Astrocyte of the hippocampus (primary cell): ENCODE measurements at regions not wholly inside any gene's neighbourhood (a gene's known extent, or its start where the extent isn't known, plus 50 kb on each side); places are given as distances from the start of the nearest gene placed in this dataset.
"Not testable (repeated sequence)": the region's sequence is repeated elsewhere in the genome, so short reads cannot be mapped to it uniquely, and the experiment has no call there.

Source experiments
- DNase-seq: peaks from one replicate; pipeline ENCODE4 v3.0.0; 2011; ENCODE audit warnings: low read depth, low spot score

DNA sequence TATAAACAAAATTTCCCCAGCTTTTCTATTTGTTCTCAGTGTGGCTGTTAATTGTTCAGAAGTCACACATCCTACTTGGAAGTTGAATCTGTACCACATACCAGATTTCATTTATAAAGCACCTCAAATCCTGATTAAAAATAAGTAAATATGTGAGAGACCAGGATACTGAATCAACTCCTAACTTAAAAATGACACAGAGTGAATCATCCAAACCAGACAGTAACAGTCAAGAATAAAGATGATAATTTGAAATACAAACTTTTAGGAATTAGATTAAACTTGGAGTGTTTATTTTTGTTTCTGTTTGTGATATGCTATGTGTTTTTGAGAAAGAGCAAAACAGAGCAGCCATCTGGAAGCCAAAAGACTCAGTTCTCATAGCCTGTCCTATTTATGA lies 633.2 kb upstream of the RORB start:
- DNase-seq: no peak

DNA sequence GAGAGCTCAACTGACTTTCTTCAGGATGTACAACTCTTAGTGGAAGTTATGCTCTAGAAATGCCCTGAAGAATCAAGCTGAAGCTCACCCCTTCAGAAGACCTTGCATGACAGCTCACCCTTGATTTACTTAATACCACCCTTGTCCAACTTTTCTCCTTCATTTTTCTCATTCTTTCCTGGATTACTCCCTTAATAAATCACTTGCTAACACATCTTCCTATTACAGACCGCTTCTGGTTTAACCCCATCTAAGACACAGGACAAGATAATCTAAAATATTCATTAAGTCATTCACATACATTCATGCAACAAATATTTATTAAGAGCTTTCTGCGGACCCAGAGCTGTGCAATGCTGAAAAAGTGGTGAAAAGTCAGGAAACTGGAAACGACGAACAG lies 630.7 kb upstream of the RORB start:
- DNase-seq: no peak

GRCh38 chr9:73869264-73869663 lies 627.9 kb upstream of the RORB start:
- peak; percentile 80 for DNase-seq

- no peak for DNase-seq
Observed at GRCh38 chr9:73871636-73872035, 625.5 kb upstream of the RORB start.

- no peak for DNase-seq
Observed at GRCh38 chr9:73872701-73873100, 624.4 kb upstream of the RORB start.

GRCh38 chr9:73880101-73880500 lies 617.0 kb upstream of the RORB start:
- peak; percentile 22 for DNase-seq

GRCh38 chr9:73889023-73889422 lies 608.1 kb upstream of the RORB start:
- DNase-seq: no peak

DNA sequence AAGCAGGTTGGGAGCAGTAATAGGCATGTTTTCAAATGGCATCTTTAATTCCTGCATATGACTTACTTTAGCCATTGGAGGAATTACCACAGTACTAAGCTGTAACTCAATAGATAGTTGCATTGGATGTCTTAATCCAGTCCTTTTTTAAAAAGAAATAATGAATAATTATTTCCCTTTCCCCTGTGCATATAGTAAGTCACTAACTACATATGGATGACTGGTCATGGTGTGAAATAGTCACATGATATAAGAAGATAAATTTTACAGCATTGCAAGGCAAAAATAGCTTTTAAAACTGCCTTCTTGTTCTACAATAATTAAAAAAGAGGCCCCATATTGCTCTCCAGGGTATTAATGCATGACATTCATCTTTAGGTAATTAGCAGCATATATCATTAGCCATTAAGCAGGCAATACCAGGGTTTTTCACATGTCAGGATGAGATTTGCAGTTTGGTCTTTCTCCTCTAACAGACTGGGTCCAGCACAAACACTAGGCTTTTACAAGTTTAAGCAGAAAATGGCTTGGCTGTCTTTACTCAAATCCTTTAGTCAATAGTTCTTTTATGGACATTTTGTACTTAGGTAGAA lies 606.4 kb upstream of the RORB start:
- no peak for DNase-seq

GRCh38 chr9:73892335-73892734 lies 604.8 kb upstream of the RORB start:
- no peak for DNase-seq

GRCh38 chr9:73893230-73893629 lies 603.9 kb upstream of the RORB start:
- no peak for DNase-seq

DNA sequence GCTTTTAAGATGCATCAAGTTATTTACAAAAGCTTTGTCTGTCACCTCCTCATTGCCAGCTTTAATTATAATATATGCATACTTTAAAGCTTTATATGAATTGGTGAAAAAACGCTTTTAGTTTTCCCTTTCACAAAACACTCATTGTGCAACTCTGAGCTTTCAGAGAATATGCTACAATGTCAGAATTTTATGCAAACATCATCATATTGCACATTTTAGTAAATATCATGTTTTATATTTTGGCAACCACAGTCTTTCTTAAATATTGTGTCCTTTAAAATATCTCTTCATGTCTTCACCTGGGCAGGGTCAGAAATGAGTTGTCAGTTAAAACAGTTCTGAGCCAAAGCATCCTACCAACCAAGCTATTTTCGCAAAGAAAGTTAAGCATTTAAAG lies 601.1 kb upstream of the RORB start:
- DNase-seq: no peak

- no peak for DNase-seq
Observed at GRCh38 chr9:73906671-73907070, 590.5 kb upstream of the RORB start.

- no peak for DNase-seq
Observed at GRCh38 chr9:73911804-73912203, 585.3 kb upstream of the RORB start.

GRCh38 chr9:73916016-73916673 lies 581.0 kb upstream of the RORB start:
- DNase-seq: peak; percentile 20

GRCh38 chr9:73919712-73920111 lies 577.4 kb upstream of the RORB start:
- no peak for DNase-seq

DNA sequence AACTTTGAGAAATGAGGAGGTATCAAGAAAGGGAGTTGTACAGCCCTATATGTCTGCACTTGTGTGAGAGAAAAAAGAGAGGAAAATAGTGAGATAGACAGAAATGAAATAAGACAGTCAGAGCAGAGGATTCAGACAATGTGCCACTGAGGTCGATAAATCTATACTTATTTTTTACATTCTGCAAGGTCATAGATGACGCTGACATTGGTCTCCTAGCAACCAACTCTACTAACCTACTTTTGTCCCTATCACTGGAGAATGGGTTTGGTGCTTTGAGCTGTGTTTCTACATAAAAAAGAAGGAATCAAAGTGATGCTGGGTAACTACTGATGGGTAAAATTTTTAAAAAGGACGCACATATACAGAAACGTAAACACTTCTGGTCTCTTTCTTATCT lies 573.3 kb upstream of the RORB start:
- DNase-seq: no peak

- DNase-seq: no peak
Observed at GRCh38 chr9:73951147-73951546, 546.0 kb upstream of the RORB start.

DNA sequence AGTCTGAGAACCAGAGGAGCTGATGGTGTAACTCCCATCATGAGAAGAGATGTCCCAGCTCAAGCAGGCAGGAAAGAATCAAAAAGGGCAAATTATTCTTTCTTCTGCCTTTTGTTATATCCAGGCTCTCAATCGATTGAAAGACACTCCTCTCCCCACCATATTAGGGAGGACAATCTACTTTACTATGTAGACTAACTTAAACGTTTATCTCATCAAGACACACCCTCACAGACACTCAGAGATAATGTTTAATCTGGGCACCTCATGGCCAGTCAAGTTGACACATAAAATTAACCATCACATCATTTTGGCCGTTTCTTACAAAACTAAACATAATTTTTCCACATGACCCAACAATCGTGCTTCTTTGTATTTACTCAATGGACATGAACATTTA lies 534.3 kb upstream of the RORB start:
- DNase-seq: no peak

- DNase-seq: no peak
Observed at GRCh38 chr9:73969936-73970335, 527.2 kb upstream of the RORB start.

- DNase-seq: not testable (repeated sequence)
Observed at GRCh38 chr9:73976424-73976823, 520.7 kb upstream of the RORB start.

DNA sequence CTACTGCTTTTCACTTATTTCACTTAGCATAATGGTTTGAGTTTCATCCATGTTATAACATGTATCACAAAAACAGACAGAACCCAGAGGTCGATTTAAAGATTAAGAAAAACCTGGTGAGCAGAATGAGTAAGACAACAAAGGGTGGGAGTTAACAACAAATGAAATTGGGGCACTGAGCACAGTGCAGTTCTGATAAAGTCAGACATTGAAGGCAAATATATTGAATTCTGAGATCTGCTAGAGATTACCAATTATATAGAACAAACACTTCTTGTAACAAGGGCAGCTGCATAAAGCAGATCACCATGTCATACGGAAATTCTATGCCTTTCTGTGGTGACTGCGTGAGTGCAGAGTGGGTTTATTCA lies 517.3 kb upstream of the RORB start:
- no peak for DNase-seq

- no peak for DNase-seq
Observed at GRCh38 chr9:73980754-73981153, 516.4 kb upstream of the RORB start.

GRCh38 chr9:73981405-73981804 lies 515.7 kb upstream of the RORB start:
- no peak for DNase-seq

DNA sequence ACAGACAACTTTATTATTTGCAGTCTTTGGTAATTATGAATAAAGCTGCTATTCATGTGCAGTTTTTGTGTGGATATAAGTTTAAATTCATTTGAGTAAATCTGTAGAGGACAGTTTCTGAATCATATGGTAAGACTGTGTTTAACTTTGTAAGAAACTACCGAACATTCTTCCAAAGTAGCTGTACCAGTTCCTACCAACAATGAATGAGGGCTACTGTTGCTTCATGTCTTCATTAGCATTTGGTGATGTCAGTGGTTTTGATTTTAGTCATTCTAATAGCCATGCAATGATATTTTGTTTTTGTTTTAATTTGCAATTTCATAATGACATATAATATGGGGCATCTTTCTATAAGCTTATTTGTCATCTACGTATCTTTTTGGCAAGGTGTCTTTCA lies 501.3 kb upstream of the RORB start:
- DNase-seq: no peak
